DLD1 (cell line): ENCODE measurements at regions not wholly inside any gene's neighbourhood (a gene's known extent, or its start where the extent isn't known, plus 50 kb on each side); places are given as distances from the start of the nearest gene placed in this dataset.

ENCODE experiments used
- in situ Hi-C: cut with HindIII; loops from 2 replicates; pipeline ENCODE4 v1.10.0; 2017; ENCODE audit warnings: low sequenced_read_pairs

DNA sequence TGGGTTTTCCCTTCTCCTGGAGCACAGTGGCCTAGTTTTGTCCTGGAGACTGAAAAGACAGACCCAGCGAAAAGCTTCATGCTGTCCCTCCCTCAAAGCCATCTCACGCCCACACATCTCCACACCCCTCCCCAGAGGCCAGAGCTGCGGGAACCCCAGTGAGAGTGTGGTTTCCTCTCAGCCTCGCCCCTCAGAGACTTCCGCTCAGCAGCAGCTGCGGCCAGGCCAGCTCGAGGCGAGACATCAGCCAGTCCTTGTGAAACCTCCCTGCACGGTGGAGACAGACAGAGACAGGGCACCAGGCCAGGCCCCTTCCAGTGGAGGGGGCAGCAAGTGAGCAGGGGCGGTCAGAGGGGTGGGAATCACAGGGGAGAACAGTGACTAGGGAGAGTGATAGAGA, 77.0 kb upstream of the TNRC6C start:
- in situ Hi-C loops = loop anchor here (25.0 kb wide), 1 partner anchor 156 kb away; no protein-coding TSS in a partner anchor

- in situ Hi-C loops = loop anchor here (25.0 kb wide), 1 partner anchor 155 kb away; no protein-coding TSS in a partner anchor
Measured at GRCh38 chr17:77882040-77882439, 76.5 kb upstream of the TNRC6C start.

DNA sequence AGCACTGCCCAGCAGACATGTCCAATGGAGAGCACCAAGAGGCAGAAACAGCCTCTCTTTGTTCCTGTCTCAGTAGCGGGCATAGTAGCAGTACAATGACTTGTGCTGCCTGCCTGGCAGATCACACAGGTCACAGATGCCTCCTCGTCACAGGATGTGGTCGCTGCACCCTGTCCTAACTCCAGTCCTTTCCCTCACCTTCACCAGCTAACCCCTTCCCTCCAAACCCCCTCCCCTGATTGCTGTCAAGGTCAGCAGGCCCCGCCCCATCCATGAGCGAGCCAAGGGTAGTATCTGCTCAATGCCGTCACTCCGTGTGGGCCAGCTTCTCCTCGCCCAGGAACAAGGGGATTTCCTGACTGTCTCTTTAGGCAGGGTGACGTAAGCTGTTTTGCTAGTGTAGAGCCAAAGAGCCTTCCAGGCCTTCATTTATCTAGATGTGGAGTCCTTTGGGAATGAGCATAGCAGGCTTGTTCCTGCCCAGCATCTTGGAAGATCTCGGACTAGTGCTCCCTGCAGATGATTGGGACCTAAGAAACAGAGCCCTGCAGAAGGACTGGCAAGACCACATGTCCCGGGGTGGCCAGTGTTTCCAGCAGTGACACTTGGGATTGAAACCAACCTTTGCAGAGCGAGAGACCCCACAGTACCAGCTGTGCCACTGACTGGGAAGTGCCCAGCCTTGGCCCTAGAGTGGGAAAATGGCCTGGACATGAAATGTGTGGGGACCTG, 75.9 kb upstream of the TNRC6C start:
- in situ Hi-C loops = loop anchor here (25.0 kb wide), 1 partner anchor 155 kb away; no protein-coding TSS in a partner anchor

GRCh38 chr17:77883213-77883650, 75.3 kb upstream of the TNRC6C start:
- in situ Hi-C loops = loop anchor here (25.0 kb wide), 1 partner anchor 154 kb away; no protein-coding TSS in a partner anchor

DNA sequence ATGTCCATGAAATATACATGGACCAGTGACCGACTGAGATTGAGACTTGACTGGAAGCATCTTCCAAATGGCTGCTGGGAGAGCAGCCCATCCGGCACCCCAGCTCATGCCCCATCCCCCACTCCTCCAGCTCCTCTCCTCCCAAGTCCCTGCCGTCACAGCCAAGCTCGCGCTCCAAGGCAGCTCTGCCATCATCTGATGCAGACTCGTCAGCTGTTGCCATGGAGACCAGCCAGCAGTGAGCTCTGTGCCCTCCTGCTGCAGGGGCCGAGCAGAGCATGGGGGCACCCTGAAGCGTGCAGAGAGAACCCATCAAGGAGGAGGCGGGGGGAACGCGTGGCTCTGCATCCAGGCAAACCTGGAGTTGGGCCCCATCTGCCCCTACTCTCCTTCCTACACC, 74.5 kb upstream of the TNRC6C start:
- in situ Hi-C loops = loop anchor here (25.0 kb wide), 1 partner anchor 153 kb away; no protein-coding TSS in a partner anchor

- in situ Hi-C loops = loop anchor here (25.0 kb wide), 1 partner anchor 152 kb away; no protein-coding TSS in a partner anchor
Measured at GRCh38 chr17:77884967-77885641, 73.4 kb upstream of the TNRC6C start.

- in situ Hi-C loops = loop anchor here (25.0 kb wide), 1 partner anchor 151 kb away; no protein-coding TSS in a partner anchor
Measured at GRCh38 chr17:77885678-77886386, 72.7 kb upstream of the TNRC6C start.

DNA sequence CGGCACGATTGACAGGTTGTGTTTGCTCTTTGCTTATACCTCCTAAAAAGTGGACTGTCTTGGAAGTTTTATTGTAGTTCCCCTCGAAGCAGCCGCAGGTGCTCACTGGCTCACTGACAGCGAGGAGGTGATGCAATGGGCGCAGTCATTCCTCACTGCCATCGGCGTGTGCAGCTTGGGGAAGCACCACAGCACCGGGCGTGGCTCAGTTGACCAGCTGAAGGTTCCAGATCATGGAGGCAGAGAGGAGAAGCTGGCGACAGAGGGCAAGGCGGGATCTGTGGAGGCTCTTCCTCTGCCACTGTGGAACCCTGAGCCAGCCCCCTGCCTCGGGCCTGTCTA, 72.1 kb upstream of the TNRC6C start:
- in situ Hi-C loops = loop anchor here (25.0 kb wide), 1 partner anchor 151 kb away; no protein-coding TSS in a partner anchor

DNA sequence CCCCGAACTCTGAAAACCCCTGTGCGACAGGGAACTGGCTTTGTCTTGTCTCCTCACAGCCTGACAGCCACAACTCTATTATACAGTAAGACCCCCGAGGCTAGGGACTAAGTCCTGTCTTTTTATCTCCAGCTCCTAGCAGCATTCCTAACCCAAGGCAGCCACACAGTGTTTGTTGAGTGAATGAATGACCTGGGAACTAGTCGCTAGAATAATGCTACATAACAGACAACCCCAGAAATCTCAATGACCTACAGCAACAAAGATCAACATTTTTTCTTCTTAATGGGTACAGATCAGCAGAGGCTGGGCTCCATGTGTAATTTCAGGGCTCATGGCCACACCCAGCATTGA, 71.4 kb upstream of the TNRC6C start:
- in situ Hi-C loops = loop anchor here (25.0 kb wide), 1 partner anchor 150 kb away; no protein-coding TSS in a partner anchor

DNA sequence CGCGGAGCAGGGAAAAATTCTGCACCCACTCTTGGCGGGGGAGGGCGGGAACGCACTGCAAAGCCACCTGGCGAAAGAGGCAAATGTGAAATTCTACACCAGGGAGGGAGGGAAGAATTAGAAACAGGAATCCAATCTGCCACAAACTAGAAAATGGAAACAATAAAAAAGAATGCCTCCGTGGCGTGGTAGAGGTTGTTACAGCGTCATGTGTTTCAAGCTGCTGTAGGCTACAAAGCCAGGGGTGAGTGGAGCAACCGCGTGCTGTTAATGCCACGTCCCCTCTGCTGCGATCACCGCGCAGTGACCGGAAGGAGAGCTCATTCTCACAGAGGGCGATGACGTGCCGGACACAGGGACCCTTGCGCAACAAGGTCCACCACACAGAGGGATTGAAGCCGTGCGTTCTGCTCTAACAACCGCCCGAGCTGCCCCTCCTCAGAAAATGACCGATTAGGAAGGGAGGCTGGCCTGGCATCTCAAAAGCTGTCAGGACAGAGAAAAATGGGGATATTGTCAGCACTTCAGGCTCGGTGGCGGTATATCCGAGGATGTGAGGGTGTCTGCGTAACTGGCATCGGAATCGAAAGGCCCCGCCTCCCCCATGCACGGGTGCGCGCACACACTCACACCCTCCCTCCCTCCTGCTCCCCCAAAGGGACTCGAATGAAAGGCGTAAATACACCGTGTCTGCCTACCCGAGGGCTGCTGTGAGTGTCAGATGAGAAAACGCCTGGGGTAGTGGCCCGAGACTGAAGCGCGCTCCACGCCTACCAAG, 70.8 kb upstream of the TNRC6C start:
- in situ Hi-C loops = loop anchor here (25.0 kb wide), 1 partner anchor 150 kb away; no protein-coding TSS in a partner anchor

- in situ Hi-C loops = loop anchor here (25.0 kb wide), 1 partner anchor 149 kb away; no protein-coding TSS in a partner anchor
Measured at GRCh38 chr17:77888242-77889134, 70.0 kb upstream of the TNRC6C start.

GRCh38 chr17:77889135-77889505, 69.4 kb upstream of the TNRC6C start:
- in situ Hi-C loops = loop anchor here (25.0 kb wide), 1 partner anchor 148 kb away; no protein-coding TSS in a partner anchor

DNA sequence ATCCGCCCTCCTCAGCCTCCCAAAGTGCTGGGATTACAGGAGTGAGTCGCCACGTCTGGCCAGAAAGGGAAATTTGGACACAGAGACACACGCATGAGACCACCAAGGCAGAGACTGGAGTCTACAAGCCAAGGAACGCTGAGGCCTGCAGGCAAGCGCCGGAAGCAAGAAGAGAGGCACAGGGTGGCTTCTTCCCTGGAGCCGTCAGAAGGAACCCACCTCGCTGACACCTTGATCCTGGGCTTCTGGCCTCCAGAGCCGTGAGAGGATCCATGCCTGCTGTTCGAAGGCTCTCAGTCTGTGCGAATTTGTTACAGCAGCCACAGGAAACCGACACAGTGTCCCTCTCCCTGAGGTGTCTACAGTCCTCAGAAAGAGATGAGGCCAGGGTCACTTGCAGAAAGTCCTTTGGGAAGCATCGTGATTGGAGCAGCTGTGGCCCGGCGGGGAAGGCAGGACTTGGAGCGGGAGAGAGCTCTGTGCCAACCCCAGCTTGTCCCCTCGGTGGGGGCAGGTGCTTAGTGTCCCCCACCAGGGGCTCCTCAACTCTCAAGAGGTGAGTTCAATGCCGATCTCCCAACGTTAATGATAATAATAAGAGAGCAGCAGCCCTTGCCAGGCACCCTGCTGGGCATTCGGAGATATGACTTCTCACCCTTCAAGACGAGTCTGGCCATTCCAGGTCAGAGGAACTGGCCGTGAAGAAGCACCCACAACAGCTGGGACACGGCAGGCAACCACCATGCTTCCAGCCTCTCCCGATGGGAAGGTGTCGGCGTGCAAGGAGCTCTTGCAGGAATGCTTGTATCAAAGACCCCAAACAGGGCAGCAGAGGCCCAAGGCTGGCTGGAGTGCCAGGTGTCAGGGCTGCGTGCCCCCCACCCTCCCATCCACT, 68.4 kb upstream of the TNRC6C start:
- in situ Hi-C loops = loop anchor here (25.0 kb wide), 1 partner anchor 147 kb away; no protein-coding TSS in a partner anchor

GRCh38 chr17:77890771-77891170, 67.7 kb upstream of the TNRC6C start:
- in situ Hi-C loops = loop anchor here (25.0 kb wide), 1 partner anchor 147 kb away; no protein-coding TSS in a partner anchor

- in situ Hi-C loops = loop anchor here (25.0 kb wide), 1 partner anchor 146 kb away; no protein-coding TSS in a partner anchor
Measured at GRCh38 chr17:77891602-77892001, 66.9 kb upstream of the TNRC6C start.

GRCh38 chr17:77892031-77892430, 66.5 kb upstream of the TNRC6C start:
- in situ Hi-C loops = loop anchor here (25.0 kb wide), 1 partner anchor 145 kb away; no protein-coding TSS in a partner anchor

DNA sequence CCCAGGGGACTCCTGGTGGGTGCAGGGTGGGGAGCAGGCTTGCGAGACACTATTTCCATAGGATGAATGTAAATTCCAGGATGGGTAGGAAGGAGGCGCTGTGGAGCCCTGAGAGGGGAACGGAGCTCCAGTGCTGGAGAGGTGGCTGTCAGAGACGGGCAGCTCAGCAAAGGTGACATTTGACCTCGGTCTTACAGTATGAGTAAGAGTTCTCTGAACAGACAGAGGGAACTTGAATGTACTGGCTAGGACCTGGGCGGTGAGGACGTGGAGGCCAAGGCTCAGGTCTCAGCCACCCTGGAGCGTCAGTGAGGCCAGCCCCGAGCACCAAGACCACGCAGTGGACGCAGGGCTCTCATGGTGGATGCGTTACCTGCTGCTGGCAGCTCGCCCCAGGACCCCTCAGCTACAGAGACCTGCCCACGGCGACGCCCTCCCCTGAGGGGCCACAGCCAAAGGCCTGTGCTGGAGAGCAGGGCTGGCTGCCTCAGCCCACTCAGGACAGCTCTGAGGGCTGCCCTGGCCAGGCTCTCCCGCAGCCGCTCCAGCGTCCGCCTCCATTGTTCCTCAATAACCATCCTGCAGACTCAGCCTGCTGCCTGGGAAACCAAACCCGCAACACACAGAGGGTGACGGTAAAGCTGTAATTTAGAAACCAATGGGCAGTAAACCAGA, 65.9 kb upstream of the TNRC6C start:
- in situ Hi-C loops = loop anchor here (25.0 kb wide), 1 partner anchor 145 kb away; no protein-coding TSS in a partner anchor
